Amniotic stem cell (primary cell): ENCODE measurements at regions not wholly inside any gene's neighbourhood (a gene's known extent, or its start where the extent isn't known, plus 50 kb on each side); places are given as distances from the start of the nearest gene placed in this dataset.
"Not testable (repeated sequence)": the region's sequence is repeated elsewhere in the genome, so short reads cannot be mapped to it uniquely, and the experiment has no call there.

Experiments used
- DNase-seq: peaks from one replicate; lab custom pipeline; 2025; lab: John Stamatoyannopoulos, UW

DNA sequence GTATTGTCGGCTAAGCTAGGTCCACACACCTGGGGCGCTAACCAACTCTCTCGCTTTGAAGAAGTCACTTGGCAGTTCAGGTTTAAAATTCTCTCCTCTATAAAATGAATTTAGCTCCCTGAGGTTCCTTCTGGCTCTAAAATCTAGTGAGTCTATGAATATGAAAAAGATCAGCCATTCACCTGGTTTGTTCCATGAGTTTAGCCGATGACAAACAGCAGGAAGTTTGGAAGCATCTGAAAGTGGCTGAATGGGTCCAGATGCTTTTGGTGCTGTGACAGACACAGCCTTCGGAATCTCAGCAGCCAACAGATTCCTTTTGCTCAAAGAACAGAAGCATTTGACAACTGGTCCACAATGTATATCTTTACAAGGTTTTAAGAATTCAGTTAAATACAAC is 73.4 kb upstream of the FOXN3 start:
- no peak for DNase-seq

- no peak for DNase-seq
Observed at GRCh38 chr14:89489761-89490437, 72.9 kb upstream of the FOXN3 start.

DNA sequence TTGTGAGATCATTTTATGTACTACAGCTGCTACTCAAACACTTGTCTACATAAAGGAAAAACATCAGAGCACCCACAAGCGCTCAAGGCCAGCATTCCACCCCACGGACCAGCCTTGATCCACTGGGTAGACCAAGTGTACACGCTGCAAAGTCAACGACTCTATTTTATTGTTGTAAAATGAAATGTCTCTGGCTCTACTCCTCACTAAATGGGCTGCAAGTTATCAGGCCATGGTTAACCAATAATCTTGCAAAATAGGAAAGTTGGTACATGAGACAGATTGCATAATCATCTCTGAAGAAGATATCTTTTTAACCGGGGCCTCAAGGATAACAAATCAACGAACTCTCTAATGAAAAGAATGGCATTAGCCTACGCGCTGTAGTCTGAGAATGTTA is 69.9 kb upstream of the FOXN3 start:
- no peak for DNase-seq

DNA sequence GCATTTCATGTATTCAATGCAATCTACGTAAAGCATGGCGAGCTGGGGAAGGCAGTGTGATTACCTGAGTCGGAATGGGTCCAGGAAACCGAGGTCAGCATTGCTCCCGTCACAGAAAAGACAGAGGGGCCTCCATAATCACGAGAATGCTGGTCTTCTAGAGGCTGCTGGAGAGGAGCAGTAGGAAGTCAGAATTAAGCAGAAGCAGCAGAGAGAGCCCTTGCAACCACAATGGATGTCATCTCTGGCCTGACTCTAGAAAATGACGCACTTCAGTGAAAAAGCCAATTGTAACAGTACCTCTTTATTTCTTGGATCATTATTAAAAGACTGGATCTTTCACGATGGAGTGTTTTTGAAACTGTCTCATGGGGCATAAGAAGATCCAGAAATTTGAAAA is 69.5 kb upstream of the FOXN3 start:
- DNase-seq = no peak

DNA sequence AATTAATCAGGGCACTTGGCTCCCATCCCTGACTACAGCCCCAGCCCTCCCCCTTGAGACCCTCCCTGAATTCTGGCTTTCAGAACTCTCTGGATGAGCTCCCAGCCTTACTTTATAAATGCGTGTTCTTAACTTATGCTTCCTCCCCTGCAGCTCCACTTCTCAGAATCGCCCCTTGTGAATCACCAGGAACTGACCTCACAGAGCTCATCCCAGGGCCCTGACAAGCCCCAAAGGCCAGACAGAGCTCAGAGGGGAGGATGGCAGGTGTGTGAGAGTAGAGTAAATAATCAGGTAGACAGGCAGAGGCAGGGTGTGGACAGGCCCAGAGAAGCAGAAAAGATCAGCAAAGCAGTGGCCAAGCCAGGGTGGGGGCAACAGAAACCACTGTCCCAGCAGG is 68.2 kb upstream of the FOXN3 start:
- no peak for DNase-seq

GRCh38 chr14:89484051-89484844 is 67.2 kb upstream of the FOXN3 start:
- DNase-seq = no peak

- no peak for DNase-seq
Observed at GRCh38 chr14:89481196-89481595, 64.2 kb upstream of the FOXN3 start.

GRCh38 chr14:89480278-89480677 is 63.2 kb upstream of the FOXN3 start:
- no peak for DNase-seq

GRCh38 chr14:89479802-89480201 is 62.8 kb upstream of the FOXN3 start:
- DNase-seq = no peak

GRCh38 chr14:89477391-89477790 is 60.4 kb upstream of the FOXN3 start:
- no peak for DNase-seq

- DNase-seq = no peak
Observed at GRCh38 chr14:89476354-89476896, 59.4 kb upstream of the FOXN3 start.

DNA sequence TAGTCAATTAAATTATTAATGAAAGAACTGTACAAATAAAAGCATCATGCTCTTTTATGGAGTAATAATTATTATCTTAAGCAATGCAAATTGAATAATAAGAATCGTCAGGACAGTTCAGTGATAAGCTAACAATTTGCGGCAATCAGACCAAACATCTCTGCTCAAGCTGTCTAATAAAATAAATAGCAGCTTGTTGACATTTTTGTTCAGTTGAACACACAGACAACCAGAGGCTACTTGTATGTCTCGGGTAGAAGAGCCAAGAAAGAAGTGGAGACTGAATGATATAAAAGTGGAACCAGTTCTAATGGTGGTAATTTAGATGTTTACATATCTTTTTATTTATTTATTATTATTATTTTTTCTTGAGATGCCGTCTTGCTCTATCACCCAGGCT is 57.4 kb upstream of the FOXN3 start:
- no peak for DNase-seq

- no peak for DNase-seq
Observed at GRCh38 chr14:89473989-89474388, 57.0 kb upstream of the FOXN3 start.

- no peak for DNase-seq
Observed at GRCh38 chr14:89473569-89473968, 56.5 kb upstream of the FOXN3 start.

GRCh38 chr14:89470401-89470800 is 53.4 kb upstream of the FOXN3 start:
- no peak for DNase-seq

GRCh38 chr14:89469210-89470198 is 52.5 kb upstream of the FOXN3 start:
- DNase-seq = no peak

DNA sequence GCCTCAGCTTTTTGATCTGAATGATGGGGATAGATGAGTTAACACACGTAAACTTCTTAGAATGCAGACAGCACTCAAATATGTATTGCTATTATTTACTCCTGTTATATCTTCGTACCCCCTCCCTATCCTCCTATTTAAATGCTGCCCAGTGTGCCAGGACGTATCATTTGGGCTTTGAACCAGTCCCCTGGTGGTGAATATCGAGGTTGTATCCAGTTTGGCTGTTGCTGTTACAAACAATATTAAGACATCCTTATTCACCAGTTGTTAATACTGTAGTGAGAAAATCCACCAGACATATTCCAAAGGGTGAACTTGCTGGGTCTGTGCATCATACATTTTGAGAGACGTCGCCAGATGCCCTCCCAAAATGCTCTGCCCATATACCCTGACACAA is 51.5 kb upstream of the FOXN3 start:
- DNase-seq = no peak

DNA sequence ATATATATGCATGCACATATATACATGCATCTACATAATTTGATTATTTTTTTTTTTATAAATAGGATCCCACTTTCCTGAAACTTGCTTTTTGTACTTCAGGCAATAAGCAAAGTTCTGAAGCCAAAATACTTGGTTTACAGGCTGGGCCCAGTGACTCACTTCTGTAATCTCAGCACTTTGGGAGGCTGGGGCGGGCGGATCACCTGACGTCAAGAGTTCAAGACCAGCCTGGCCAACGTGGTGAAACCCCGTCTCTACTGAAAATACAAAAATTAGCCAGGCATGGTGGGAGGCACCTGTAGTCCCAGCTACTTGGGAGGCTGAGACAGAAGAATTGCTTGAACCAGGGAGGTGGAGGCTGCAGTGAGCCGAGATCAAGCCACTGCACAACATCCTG is 51.0 kb upstream of the FOXN3 start:
- not testable (repeated sequence) for DNase-seq

GRCh38 chr14:89466944-89467343 is 49.9 kb upstream of the FOXN3 start:
- no peak for DNase-seq
